ENCODE measurements at regions not wholly inside any gene's neighbourhood (a gene's known extent, or its start where the extent isn't known, plus 50 kb on each side); places are given as distances from the start of the nearest gene placed in this dataset.

DNA sequence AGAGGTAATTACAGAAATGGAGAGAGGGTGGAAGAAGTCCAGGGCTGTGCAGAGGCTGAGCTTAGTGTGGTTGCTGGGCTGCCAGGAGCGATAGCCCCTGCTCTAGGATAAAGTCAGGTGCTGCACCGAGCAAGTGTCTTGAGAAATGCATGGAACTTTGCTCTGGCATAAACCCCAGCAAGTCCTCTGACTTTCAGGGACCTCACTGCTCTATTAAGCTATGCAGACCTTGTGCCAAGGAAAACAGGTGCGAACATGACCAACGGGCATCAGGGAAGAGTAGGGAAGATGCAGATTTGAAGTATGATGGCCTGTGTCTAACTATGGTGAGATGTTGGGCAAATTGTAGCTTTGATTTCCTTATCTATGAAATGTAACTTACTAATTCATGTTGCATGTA lies 416.8 kb downstream of the NR2F2 start:
- no peak for DNase-seq

DNA sequence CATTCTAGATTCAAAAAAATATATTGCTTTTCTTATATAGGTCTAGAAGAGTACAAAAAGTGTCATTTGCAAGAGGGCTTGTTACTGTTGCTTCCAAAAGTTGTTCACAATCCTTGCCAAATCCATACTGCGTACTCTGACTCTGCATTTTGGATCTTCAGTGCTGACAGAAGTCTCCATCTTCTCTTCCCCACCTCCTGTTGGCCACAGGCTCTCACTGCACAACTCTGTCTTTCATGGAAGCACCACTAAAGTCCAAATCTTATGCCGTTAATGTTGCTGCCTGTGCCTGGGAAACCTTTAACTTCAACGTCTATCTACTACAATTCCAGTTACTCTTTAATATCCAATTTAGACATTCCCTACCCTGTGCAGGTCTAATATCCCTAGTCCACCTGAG lies 419.9 kb downstream of the NR2F2 start:
- DNase-seq, result no peak

DNA sequence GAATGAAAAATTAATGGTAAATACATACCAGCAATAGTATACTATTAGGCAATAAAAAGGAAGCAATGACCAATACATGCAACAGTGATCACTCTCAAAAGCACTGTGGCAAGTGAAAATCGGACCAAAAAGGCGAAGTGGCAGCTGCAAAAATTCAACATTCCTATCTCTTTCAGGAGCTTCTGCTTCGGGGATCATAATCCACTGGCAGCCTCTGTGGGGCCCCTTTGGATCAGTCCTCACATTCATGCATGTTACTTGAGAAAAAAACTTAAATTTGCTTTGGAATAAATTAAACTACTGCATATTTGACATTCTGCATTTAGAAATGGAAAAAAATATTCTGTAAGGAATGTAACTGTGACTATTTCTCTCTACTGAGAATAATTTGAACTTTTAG lies 425.6 kb downstream of the NR2F2 start:
- DNase-seq, result no peak

DNA sequence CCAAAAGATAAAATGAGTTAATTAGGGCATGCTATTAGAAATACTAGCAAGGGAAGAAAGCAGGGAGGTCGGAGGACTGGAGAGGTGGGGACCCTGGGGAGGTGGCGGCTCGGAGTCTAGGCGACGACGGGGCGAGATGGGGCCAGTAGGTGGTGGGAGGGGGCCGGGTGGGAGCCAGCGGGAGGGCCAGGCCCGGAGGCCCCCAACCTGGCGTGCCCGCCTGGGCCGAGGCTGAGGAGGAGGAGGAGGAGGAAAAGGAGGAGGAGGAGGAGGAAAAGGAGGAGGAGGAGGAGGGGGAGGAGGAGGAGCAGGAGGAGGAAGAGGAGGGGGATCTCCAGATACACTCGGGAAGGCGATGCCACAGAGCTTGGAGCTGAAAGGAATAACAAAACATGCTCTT lies 426.2 kb downstream of the NR2F2 start:
- DNase-seq, result no peak

DNA sequence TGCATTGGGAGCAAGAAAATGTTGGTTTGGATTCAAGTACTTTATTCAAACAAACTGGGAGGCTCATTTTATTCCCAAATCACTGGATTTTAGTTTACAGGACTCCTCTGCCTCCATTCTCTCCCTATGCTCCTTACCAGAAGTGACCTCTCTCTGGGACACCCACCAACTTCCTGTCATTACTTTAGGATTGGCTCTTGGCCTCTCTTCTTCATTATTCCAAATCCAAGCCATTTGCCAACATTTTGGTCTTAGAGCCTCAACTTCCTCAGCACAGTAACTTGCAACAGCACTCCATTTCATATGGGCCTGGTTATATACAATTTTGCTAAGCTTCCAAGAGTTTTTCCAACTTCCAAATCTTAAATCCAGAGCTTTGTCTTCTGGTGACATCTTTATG lies 432.1 kb downstream of the NR2F2 start:
- DNase-seq, result no peak

DNA sequence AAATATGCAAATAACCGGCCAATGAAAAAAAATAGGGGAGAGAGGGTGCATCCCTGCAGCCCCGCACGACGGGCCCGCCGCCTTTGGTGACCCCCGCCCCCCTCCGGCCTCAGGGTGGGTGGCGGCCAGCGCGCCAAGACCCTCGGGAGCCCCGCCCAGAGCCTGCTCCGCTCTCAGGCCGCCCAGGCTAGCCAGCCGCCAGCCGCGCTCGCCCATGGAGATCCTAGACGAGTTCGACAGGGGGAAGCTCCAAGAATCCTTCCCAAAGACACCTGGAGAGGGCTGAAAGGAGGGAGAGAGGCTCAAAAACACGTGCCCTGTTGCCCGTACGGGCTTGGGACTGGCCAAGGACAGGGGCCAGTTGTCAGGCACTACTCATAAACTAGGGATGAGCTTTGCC lies 434.0 kb downstream of the NR2F2 start:
- no peak for DNase-seq

DNA sequence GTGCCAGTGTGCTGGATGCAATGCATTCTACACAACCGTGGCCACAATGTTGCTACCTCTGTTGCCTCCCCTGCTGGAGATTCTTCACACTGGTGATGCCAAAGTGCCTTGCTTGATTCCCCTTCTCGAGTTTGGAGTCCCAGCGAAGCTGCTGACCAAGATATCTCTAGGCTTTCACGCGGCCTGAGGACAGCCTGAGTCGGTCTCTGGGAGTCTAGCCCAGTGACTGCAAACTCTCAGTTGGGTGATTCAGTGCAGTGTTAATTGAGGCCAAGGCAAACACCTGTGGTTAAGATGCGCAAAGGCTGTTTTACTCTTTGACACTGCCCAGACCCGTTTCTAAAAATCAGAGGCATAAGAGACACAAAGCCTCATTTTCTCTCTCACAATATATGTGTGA lies 434.4 kb downstream of the NR2F2 start:
- no peak for DNase-seq

DNA sequence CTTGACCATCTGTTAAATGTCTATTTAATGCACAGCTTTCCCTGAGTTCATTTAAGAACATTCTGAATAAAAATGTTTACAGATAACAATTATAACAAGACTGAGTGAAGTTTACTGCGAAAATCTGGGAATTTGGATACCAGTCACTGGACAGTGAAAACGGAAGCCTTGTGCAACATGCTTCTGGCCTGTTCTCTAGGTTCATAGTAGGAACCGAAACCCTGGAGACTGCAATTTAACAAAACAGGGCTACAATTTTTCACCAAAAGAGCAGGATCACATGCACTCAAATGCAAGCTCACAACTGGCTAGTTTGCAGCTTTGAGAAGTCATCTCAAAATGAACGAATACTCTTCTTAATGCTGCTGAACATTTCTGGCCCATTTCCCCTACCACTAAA lies 435.9 kb downstream of the NR2F2 start:
- no peak for DNase-seq

DNA sequence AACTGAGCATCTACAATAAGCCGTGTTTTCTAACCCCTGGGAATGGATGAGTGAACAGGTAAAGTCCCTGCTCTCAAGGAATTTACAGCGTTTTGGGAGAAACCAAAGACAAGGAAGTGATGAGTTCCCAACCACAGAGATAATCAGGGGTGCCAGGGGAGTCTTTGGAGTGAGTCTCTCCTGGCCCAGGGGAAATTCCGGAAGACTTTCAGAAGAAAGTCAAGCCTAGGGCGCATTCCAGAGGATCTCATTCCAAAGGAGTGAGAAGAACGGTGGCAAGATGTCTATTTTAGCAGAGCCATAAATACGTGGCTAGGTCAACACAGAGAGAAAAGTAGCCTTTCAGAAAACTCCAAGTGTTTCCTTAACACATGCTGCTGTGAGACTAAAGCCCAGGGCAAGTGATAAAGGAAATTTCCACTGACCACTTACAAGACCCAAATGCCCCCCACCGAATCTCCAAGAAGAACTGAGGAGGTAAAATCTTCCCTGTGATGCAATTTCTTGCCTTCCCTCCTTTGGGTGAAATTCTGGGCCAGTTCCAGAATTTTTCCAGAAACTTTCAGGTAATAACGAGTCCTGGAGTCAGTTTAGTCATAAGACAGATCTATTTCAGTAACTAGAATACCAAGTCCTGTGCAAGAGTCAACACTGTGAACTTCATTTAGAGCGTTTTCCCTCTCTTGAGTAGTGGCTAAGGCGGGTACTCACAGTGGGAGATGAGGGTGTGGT lies 437.4 kb downstream of the NR2F2 start:
- no peak for DNase-seq

DNA sequence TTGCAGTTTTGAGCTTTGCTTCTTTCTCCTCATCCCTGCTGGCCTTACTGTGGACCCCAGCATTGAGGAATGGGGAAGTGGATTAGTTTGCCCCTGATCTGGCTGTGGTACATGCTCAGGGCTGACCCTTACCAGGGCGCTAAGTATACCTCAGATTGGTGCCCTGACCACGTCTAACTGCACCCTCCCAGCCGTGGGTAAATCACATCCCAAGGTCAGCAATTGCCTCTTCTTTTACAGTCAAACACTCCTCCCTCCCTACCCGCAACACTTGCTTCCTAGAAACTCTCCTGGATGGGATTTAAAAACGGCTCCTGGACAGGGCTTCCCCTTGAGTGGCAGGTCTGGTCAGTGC lies 437.9 kb downstream of the NR2F2 start:
- DNase-seq, result no peak

DNA sequence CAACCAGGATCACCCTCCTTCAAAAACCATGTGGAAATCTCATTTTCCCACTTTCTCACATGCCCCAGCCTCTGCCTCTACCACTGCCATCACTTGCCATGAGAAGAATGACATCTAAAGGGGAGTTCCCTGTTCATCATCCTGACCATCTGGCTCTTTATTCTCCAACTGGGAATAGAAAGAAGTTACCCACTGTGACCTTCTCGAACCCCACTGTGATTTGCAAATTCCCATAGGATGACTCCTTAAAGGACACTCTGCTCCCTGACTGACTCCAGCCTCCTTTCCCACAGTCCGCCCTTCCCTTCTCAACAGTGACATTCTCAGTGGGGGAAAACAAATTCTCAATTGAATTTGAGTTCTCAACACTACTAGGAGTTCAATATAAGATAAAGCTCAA lies 440.5 kb downstream of the NR2F2 start:
- DNase-seq, result no peak

DNA sequence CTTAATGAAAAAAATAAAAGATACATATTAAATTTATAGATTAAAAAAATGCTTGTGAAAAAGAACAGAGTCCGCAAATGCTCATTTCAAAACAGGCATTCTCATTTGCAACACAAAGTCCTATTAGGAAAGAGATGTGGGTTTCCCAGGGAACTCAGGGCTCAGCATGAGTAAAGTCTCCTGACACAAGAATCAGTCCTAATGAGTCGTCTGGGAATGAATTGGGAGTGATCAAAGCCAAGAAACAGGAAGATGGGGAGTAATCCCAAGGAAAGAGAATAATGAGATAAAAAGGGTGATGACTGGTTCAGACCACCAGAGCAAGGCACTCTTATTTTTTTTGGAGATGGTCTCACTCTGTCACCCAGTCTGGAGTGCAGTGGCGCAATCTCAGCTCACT lies 443.7 kb downstream of the NR2F2 start:
- DNase-seq, result no peak

DNA sequence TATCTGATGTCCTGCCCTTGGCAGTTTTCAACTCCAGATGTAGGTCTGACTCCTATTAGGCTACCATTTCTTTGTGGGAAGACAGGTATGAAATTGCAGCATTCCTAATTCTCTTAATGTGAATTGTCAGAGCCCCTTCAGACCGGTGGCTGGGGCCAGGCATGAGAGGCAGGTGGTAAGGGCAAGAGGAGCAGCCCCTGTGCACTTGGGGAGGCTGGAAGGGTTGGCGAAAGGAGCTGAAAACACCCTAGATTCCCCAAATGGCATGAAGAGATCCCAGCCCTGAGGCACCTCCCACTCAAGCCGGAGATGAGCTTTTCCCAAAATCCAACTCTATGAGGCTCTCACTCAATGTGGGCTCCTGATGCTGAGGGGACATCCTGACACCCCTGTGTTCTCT lies 453.2 kb downstream of the NR2F2 start:
- DNase-seq, result no peak

DNA sequence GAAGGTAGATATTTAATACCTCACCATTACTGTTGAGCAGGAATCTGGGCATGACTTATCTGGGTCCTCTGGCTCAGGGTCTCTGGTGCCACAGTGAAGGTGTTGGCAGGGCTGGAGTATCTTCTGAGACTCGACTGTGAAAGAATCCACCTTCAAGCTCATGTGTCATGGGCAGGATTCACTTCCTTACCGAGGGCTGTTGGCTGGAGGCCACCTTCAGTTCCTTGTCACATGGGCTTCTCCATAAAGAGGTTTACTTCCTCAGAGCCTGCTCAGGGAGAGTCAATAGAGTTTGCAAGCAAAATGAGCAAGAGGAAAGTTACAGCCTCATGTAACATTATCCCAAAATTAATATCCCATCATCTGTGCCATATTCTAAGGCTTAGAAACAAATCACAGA lies 459.5 kb downstream of the NR2F2 start:
- no peak for DNase-seq

DNA sequence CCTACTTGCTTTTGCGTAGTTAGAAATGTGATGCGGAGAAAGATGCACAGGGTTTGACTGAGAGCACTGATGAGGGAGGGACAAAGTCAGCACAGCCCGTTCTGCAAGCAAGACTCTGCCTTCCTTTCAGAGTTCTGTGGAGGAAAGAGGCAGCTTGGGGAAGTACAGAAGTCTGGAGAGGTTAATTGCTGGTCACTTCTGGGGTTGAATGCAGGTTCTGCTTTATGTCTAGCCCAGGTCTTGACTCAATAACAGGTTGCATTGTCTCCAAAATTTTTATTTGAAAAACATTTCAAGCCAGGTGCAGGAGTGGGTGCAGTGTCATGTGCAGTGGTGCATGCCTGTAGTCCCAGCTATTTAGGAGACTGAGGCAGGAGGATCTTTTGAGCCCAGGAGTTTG lies 461.7 kb downstream of the NR2F2 start:
- no peak for DNase-seq

DNA sequence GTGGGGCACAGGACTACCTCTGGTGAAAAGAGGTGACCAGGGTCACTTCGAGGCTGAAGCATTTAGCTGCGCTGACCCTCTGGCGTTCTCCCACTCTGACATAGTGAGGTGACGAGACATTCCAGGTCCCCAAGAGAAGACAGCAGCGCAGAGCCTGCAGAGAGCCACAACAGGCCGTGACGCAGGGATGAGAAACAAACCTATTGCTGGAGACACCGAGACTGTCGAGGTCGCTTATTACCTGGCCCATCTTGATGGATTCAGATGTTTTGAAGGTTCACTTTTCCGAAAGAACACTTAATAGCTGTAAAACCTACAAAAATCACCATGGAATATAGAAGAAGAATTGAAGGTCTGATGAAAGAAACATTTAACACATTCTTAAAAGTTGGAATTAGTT lies 466.3 kb downstream of the NR2F2 start:
- no peak for DNase-seq

DNA sequence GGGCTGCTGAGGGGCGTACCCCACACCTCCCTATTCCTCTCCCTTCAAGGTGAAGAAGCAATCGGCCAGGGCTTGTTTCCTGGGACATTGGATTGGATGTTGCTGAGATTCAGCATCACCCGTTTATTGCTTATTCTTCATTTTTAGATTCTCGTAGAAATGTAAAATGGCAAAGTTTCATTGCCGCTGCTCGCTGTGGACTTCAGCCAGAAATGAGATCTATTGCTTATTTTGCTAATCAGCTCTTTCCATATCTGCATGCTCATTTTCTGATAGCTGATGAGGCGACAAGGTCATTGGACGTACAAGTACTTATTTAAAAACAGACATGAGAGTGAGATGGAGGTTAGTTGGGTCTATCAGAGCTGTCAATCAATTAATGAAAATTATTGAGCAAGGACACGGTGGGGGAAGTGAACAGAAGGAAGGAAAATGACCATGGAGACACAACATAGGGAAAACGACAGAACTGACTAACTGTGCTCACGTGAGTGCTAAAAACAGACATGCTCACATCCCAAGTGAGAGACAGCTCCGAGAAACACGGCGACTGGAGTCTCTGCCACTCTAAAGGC lies 471.2 kb downstream of the NR2F2 start:
- DNase-seq, result no peak

DNA sequence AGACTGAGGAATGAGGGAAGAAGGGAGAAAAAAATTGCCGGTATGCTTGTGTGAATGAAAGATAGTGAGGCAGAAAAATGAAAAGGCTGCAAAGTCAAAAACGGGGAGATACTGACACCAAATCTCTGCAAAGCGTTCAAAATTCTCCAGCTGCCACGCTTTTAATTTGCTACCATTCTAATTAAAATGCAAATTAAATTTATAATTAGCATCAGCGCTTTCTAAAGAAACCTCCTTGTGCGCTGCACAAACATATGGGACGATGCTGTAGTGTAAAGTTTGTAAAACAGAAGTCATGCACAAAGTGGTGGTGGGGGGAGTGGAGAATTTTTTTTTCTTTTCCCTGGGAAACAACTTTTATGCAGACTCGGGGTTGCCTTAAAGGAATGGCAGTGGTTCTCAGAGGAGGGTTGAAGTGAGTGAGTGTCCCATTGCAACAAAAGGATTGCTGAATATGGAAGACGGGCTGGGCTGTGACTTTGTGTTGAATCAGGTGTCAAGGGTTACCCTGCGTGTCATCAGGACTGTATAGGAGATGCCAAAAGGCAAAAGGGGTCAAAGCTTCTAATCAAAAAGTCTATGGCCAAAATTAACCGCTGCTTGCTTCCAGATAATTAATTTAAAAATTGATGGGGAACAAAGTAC lies 472.2 kb downstream of the NR2F2 start:
- DNase-seq, result no peak

DNA sequence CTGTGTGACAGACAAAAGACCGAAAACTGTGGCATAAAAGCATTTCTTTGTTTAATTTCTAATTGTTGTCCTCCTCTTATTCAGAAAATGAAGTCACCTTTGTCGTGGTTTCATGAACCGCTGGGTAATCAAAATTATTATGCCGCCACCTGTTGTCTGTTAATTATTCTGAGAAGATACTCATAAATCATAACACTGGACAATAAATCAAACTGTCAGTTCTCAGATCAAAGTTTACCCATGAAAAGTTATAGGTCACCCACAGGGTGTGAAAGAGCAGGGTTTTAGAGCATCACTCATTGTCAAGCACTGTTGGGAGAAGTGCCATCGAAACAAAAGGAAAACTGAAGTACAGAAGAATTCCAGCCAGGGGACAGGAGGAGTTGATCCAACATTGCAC lies 474.3 kb downstream of the NR2F2 start:
- no peak for DNase-seq

DNA sequence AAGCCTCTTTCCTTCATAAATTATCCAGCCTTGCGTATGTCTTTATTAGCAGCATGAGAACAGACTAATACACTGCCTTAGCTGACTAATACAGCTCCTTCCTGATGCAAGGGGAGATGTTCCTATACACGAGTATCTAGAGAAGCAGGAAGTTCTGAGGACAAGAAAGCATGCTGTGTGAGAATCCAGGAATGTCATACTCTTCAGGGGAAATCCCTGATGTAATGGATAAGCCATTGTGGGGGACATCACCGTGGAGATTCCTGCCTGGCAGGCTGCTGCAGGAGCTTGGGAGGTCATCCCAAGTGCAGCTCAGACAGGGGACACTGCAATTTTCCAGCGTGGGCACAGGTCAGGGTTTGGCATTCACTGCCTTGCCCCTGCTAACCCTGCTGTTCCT lies 476.9 kb downstream of the NR2F2 start:
- DNase-seq, result no peak

DNA sequence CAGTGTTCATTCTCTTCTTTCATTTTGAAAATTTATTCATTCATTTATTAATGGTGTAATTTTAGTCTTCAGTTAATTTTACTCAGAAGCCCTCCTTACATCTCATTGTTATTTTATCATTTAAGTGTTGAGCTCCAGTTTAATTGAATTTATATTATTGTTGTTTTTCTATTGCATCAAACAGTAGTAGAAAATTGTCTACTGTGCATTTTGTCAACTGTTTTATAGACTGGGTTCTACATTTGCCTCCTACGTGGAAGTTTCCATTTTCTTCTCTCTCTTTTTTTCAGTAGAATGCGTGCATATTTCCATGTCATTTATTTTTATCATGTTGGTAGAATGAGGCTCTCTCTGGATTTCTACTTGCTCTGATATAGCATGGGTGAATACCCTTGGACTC lies 487.4 kb downstream of the NR2F2 start:
- no peak for DNase-seq

DNA sequence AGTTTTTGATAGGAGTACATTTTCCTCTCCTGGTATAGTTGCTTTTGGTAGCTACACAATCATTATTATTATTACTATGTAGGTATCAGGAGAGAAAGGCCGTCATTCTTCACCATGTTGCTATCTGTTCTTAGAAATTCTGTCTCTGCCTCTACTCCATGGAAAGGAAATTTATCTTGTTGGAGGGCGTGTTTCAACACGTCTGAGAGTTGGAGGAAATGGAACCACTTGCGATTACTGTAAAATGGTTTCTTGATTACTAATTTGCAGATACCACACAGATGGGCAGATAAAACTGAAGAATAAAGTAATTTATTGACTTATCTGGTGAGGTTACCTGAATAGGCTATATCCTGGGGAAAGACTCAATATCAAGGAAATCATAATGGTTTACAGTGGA lies 488.4 kb downstream of the NR2F2 start:
- no peak for DNase-seq

DNA sequence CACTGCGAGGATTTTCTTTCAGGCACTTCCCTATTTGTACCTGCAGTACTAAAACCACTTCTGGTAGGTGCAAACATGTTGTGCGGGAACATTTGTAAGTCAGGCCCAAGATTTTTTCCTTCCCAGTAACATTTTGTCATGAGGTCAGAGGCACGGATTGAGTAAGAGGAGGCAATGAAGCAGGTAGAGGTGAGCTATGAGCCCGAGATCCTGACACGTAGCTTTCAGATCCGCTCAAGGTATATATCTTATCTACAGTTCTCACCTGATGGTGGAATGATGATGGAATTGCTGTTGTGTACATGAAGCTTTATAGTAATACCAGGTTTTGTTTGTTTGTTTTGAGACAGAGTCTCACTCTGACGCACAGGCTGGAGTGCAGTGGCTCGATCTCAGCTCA lies 497.5 kb downstream of the NR2F2 start:
- DNase-seq, result no peak

DNA sequence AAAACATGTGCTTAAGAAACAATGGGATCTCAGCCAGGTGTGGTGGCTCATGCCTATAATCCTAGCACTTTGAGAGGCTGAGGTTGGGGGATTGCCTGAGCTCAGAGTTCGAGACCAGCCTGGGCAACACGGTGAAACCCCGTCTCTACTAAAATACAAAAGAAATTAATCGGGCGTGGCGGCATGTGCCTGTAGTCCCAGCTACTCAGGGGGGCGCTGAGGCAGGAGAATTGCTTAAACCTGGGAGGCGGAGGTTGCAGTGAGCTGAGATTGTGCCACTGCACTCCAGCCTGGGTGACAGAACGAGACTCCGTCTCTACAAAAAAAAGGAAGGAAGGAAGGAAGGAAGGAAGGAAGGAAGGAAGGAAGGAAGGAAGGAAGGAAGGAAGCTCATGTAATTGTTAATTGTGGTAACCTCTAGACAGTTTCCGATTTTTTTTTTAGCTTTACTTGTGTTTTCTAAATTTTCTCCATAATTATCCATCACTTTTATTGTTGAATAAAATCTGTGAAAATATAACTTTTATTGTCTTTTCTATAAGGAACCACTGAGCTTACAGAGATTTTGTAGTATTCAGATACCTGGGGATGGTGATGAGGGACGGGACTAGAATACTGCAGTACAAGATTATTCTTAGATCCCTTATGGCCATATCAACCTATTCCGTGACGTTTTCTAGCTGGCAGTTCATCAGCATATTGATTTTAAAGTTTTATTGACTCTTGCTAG lies 506.9 kb downstream of the NR2F2 start:
- no peak for DNase-seq

Measured in stimulated activated CD4-positive, alpha-beta T cell treated with anti-CD3 and anti-CD28 coated beads, Interleukin-4, amount 100 ng/mL, for 4 hours (primary cell).